GM23338 (cell line): ENCODE measurements at regions not wholly inside any gene's neighbourhood (a gene's known extent, or its start where the extent isn't known, plus 50 kb on each side); places are given as distances from the start of the nearest gene placed in this dataset.

Experiments
- CTCF ChIP-seq, 2 experiments: fragments of 200-600 bp in 1 of 2; sonication (generic) in 1 of 2; conservative IDR thresholded peaks; 2 replicates each; pipeline versions ENCODE4 v1.5.1 to v1.6.1; 2016 to 2017; ENCODE audit warnings: antibody characterized with exemption in 2 of 2, low read depth in 2 of 2, mild to moderate bottlenecking in 2 of 2, moderate library complexity in 1 of 2
- EZH2 ChIP-seq: fragments of 200-600 bp; sonication (generic); IDR thresholded peaks from one replicate; pipeline ENCODE4 v1.8.0; 2017; ENCODE audit warnings: antibody characterized with exemption, mild to moderate bottlenecking, low read depth; ENCODE audit not compliant: unreplicated experiment

DNA sequence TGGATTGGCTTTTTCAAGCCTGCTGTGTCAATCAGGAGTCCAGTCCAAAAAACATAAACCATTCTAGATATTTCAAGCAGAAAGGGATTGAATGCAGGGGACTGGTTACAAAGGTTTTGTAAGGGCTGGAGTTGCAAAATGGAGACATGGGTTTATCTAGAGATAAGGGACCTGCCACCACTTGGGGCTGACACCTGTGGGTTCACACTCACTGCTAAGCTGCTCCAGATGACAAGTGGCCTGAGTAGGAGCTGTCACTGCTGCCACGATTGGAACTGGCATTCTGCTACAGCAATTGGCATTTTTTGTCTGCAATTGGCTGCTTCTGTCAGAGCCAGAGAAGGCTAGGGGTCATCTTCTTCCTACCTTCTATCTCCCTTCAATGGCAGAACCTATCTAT, 66.3 kb upstream of the ZFR start:
- TF ChIP-seq CTCF (conservative IDR thresholded peaks at IDR 0.05; ENCODE audit: low read depth in 2 of 2) (no peak), EZH2 (no peak)
